ENCODE measurements at regions not wholly inside any gene's neighbourhood (a gene's known extent, or its start where the extent isn't known, plus 50 kb on each side); places are given as distances from the start of the nearest gene placed in this dataset.

DNA sequence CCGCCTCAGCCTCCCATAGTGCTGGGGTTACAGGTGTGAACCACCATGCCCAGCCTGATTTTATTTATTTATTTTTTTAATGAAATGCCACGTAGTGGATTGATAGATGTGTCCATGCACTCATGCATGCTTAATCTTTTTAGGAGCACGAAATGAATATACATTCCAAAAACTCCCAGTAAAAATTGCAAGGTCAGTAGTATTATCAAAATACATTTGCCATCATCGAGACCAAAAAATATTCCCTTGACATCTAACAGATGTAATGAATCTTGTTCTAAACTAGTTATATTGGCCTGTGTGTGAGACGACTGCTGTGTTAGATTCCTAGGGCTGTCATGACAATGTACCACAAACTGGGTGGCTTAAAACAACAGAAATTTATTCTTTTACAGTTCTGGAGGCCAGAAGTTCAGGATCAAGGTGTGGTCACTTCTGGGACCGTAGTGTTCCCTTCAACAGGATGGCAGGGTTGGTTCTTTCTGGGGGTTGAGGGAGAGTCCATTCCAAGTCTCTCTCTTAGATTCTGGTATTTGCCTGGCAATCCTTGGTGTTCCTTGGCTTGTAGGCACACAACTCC lies 56.1 kb upstream of the UBL3 start:
- TF ChIP-seq, protein P1, sequence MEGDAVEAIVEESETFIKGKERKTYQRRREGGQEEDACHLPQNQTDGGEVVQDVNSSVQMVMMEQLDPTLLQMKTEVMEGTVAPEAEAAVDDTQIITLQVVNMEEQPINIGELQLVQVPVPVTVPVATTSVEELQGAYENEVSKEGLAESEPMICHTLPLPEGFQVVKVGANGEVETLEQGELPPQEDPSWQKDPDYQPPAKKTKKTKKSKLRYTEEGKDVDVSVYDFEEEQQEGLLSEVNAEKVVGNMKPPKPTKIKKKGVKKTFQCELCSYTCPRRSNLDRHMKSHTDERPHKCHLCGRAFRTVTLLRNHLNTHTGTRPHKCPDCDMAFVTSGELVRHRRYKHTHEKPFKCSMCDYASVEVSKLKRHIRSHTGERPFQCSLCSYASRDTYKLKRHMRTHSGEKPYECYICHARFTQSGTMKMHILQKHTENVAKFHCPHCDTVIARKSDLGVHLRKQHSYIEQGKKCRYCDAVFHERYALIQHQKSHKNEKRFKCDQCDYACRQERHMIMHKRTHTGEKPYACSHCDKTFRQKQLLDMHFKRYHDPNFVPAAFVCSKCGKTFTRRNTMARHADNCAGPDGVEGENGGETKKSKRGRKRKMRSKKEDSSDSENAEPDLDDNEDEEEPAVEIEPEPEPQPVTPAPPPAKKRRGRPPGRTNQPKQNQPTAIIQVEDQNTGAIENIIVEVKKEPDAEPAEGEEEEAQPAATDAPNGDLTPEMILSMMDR (conservative IDR thresholded peaks at IDR 0.05): no peak
- no peak for TF ChIP-seq EZH2 (IDR thresholded peaks at IDR 0.05; ENCODE audit: low read depth)

All from PC-9 (cell line).